Umbilical cord (tissue), 1 donor: ENCODE measurements at regions not wholly inside any gene's neighbourhood (a gene's known extent, or its start where the extent isn't known, plus 50 kb on each side); places are given as distances from the start of the nearest gene placed in this dataset.

Source experiments
- DNase-seq: peaks from one replicate; pipeline ENCODE4 v3.0.0-alpha.2; 2015; ENCODE audit warnings: low spot score

GRCh38 chr16:64250866-64251265, 871.0 kb downstream of the CDH11 start:
- peak; percentile 55 for DNase-seq

DNA sequence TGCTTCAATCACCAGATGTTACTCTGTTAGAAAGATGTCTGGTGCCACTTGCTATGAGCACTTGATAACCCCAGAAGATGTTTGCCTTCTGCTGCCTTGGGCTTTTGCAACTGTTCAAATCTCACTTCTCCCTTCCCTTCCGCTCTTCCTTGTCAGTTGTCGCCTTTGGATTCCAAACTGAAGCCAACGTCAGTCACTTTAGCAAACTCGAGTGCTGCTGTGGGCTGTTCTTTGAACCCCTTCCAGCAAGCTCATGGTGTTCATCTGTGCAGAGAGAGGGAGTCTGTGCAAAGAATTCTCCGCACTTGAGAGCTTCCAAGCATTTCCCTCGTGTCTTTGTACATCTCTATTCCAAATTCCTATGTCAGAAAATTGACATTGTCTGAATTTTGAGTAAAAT, 879.4 kb downstream of the CDH11 start:
- DNase-seq: no peak

- no peak for DNase-seq
Measured at GRCh38 chr16:64240586-64240985, 881.3 kb downstream of the CDH11 start.

DNA sequence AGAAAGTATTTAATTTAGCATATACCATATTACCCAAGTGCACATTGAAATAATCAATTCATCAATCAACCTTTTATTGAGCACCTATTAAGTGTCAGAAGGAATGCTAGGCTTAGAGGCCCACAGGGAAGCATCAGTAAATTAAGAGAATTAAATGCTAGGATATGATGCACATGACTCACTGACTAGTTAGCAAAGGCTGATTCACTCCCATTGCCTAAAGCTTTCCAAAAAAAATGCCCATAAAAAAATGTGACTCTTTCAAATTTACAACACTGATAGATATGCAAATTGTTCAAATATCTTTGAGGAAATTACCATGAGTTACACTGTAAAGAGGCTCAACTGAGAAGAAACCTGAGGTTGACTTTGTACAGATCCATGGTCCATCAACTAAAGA, 883.3 kb downstream of the CDH11 start:
- no peak for DNase-seq

- DNase-seq: peak; percentile 31
Measured at GRCh38 chr16:64236316-64236715, 885.5 kb downstream of the CDH11 start.

- DNase-seq: no peak
Measured at GRCh38 chr16:64234200-64234599, 887.7 kb downstream of the CDH11 start.

DNA sequence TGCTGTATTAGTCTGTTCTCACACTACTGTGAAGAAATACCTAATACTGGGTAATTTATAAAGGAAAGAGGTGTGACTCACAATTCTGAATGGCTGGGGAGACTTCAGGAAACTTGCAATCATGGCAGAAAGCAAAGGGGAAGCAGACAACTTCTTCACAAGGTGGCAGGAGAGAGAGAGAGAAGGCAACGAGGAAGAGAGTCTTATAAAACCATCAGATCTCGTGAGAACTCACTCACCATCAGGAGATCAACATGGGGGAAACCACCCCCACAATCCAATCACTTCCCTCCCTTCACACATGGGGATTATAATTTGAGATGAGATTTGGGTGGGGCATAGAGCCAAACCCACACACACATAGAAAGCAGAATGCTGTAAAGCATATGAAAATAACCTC, 896.2 kb downstream of the CDH11 start:
- no peak for DNase-seq

DNA sequence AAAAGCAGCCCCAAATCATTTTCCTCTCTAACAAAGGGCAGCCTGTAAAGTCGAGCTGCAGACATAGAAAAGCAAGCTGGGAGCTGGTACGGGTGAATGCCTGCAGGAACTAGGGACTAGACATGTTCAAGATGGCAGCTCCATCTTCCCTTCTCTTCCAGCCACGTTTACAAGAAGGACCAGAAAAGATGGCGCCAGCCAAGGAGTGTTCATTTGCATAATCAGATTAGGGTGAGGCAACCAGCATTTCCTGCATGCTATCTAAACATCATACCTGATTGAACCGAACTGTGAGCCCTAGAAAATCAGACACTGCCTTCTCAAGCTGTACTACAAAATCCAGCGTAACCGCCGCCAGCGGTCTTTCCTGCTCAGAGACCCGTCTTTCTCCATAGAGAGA, 896.8 kb downstream of the CDH11 start:
- no peak for DNase-seq

DNA sequence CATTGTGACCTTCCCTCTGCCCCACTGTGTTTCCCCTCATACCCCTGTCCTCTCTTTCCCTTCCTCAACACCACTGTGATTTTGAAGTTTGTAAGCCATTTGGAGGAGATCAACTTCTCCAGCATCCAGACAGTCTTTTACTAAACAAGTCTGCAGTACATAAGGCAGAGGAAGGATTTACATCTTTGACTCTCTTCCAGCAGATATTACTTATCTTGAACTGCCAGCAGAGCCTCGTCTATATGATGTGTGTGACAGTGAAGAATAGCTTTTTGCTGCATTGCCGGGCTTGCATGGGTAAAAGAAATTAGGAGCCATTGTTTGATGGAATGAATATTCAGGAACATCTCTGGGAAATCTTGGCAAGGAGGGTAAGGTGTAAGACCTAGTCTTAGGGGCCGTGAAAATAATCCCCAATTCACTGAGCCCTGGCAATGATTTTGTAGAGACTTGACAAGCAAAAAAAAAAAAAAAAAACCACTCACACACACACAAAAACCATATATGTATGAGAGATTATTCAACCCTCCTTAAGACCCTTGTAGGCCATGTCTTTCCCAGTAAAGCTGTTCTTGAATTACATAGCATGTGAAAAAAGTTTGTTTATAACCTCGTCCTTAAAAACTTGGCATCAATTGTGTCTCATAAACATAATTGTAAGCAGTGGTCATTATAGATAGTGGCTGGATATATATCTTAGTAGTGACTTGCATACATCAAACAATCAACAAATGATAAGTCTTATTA, 903.9 kb downstream of the CDH11 start:
- peak; percentile 88 for DNase-seq

DNA sequence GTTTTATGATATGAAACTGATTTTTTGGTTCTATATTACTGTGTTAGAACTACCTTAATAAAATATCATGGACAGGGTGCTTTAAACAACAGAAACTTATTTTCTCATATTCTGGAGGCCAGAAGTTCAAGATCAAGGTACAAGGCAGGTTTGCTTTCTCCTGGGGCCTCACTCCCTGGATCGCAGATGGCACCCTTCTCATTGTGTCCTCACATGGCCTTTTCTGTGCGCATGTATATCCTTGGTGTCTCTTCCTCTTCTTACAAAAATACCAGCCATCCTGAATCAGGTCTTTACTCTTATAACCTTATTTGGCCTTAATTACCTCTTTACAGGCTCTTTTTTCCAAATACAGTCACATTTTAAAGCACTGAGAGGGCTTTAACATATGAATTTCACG, 906.1 kb downstream of the CDH11 start:
- no peak for DNase-seq

GRCh38 chr16:64211331-64211730, 910.5 kb downstream of the CDH11 start:
- DNase-seq: no peak

- DNase-seq: no peak
Measured at GRCh38 chr16:64206862-64207261, 915.0 kb downstream of the CDH11 start.

DNA sequence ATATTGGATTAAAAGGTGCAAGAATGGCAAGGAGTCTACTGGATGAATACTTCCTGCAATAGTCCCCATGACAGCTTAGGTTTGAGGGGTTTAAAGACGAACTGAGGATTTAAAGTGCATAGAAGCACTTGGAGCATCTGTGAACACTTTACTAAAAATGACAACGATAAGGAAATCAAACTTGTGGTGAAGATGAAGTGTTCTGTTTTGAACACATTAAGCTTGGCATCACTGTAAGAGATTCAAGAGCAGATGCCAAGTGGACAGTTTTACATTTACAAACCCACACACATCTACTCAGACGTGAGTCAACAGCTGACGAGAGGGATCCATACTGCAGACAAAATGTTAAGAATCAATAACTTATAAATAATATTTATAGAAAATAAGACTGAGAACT, 918.7 kb downstream of the CDH11 start:
- DNase-seq: no peak

- no peak for DNase-seq
Measured at GRCh38 chr16:64202571-64202970, 919.3 kb downstream of the CDH11 start.

- DNase-seq: no peak
Measured at GRCh38 chr16:64196444-64196843, 925.4 kb downstream of the CDH11 start.

GRCh38 chr16:64185954-64186353, 935.9 kb downstream of the CDH11 start:
- DNase-seq: peak; percentile 28

GRCh38 chr16:64184156-64184555, 937.7 kb downstream of the CDH11 start:
- DNase-seq: peak; percentile 24

DNA sequence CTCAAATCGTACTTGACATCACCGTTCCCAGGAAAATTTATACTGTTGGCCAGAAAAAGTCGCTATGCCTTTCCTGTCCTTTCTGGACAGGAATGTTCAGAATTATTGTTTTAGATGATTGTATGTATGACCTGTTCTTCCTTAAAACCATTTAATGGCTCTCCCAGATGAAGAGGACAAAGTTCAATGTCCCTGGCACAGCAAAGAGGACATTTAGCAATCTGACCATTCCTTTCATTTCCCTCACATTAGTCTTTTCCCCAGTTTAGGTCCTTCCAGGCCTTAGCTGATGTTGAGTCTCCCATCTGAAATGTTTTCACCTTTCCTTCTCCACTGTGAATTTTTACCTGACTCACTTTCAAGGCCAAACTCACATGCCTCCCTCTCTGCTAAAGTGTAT, 938.9 kb downstream of the CDH11 start:
- DNase-seq: no peak

DNA sequence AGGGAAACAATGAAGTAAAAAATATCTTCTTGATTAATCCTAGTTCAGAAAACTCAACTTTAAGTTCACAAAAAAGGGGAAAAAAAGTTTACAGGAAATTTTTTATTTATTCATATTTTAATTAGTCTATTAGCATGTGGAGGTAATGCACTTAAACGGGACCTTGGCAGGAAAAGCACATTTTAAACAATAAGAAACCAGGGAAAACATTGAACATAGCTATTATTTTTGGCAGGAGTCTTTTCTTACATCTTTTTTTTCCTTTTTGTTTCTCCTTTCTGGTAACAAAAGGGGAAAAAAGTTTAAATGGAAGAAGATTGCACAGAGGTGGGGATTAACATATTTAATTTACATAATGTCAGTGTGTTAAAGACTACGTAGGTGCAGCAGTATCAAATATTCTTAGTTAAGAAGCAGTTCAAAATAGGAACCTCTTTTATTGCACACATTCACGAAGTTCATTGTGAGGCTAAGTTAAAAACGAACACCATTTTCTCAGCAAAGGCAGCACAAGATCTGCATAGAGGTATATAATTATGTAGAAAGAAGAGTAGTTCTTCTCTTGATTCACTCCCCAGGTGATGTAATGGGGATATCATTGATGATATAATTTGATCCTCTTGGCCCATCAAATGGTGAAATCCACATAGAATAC, 940.5 kb downstream of the CDH11 start:
- no peak for DNase-seq

GRCh38 chr16:64180136-64180900, 941.5 kb downstream of the CDH11 start:
- no peak for DNase-seq

DNA sequence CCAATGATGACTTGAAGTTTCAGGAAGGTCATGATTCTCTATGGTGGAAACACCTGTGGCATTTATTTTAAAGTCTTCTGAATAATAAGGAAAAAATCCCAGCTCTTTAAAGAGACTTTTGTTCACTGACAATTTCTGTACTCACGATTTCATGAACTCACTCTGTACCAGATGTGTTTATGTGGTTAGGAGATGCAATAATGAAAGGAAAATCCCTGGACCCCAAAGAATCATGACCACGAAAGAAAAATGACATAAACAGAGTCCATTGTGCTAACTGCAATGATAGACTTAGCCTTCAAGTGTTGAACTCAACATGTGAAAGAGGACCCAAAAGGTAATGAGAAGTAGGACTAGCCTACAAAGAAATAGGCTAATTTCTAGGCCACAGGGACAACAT, 947.5 kb downstream of the CDH11 start:
- DNase-seq: no peak

DNA sequence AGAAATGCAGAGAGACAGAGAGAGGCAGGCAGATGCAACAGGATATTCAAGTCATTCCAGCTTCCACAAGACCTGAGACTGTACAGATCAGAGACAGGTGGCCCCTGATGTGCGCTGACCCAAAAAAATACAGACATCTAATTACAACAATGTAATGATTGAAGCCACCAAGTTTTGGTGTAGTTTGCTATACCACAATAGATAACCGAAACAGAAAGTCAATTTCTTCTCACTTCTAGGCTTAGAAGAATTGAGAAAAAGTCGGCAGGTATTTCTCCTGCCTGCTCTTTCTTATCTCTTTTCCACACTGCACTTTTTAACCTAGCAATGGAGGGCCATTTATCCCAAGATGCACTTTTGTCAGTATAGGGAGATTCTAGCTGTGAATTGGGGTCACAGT, 949.2 kb downstream of the CDH11 start:
- DNase-seq: no peak

DNA sequence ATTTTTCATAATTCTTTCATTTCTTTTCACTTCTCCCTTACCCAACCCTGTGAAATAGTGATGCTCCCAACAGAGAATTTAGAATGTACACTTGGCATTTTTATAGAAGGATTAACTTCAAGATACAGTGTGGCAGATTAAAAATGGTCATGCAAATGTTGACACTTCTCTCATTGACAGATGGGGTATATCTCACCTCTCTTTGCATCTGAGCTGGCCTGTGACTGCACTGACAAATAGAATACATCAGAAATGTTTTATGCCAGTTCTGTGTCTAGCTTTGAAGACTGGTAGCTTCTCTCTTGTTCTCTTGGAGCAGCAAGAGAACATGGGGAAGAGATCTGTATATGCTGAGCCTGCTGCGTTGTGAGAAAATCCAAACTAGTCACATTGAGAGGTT, 949.6 kb downstream of the CDH11 start:
- no peak for DNase-seq
